Skeletal muscle satellite cell (primary cell): ENCODE measurements at regions not wholly inside any gene's neighbourhood (a gene's known extent, or its start where the extent isn't known, plus 50 kb on each side); places are given as distances from the start of the nearest gene placed in this dataset.
"Not testable (repeated sequence)": the region's sequence is repeated elsewhere in the genome, so short reads cannot be mapped to it uniquely, and the experiment has no call there.

ENCODE experiments used
- H3K27me3 ChIP-seq: 2 replicates; pipeline ENCODE4 v1.7.0; 2013; ENCODE audit warnings: low read length; ENCODE audit not compliant: control insufficient read depth, insufficient read depth
- H3K36me3 ChIP-seq: 2 replicates; pipeline ENCODE4 v1.7.0; 2013; ENCODE audit warnings: mild to moderate bottlenecking, control low read depth, low read length; ENCODE audit not compliant: insufficient read depth
- H3K4me1 ChIP-seq: 2 replicates; pipeline ENCODE4 v1.7.0; 2013; ENCODE audit warnings: low read length; ENCODE audit not compliant: control insufficient read depth, insufficient read depth
- H3K4me2 ChIP-seq: 2 replicates; pipeline ENCODE4 v1.7.0; 2013; ENCODE audit warnings: mild to moderate bottlenecking, low read length
- H3K4me3 ChIP-seq: 2 replicates; pipeline ENCODE4 v1.7.0; 2013; ENCODE audit warnings: low read length
- H3K9ac ChIP-seq: 2 replicates; pipeline ENCODE4 v1.7.0; 2013; ENCODE audit warnings: mild to moderate bottlenecking, low read depth, low read length, moderate library complexity
- H3K9me3 ChIP-seq: replicated peaks from 2 replicates; pipeline ENCODE4 v1.7.0; 2013; ENCODE audit warnings: mild to moderate bottlenecking, control low read depth, low read length

DNA sequence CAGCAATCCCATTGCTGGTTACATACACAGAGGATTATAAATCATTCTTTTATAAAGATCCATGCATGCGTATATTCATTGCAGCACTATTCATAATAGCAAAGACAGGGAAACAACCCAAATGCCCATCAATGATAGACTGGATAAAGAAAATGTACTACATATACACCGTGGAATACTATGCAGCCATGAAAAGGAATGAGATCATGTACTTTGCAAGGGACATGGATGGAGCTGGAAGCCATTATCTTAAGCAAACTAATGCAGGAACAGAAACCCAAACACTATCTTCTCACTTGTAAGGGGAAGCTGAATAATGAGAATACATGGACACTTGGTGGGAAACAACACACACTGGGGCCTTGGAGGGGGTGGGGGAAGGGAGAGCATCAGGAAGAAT, 529.7 kb downstream of the TBC1D32 start:
- H3K9ac ChIP-seq: no peak overlapping the region
- no peaks in the 10 kb centered on the region for H3K9me3 ChIP-seq
- no peak overlapping the region for H3K4me2 ChIP-seq

GRCh38 chr6:120786682-120787081, 547.6 kb downstream of the TBC1D32 start:
- Histone ChIP-seq H3K9me3 (no peaks in the 10 kb centered on the region), H3K36me3 (no peaks in the 10 kb centered on the region), H3K27me3 (no peaks in the 10 kb centered on the region), H3K4me3 (no peak overlapping the region), H3K9ac (no peak overlapping the region), H3K4me1 (no peaks in the 10 kb centered on the region), H3K4me2 (no peak overlapping the region)

More for the DNA sequence above, 529.7 kb downstream of the TBC1D32 start:
- Histone ChIP-seq H3K36me3 (no peaks in the 10 kb centered on the region), H3K4me1 (no peaks in the 10 kb centered on the region), H3K4me3 (no peak overlapping the region), H3K27me3 (no peaks in the 10 kb centered on the region)

DNA sequence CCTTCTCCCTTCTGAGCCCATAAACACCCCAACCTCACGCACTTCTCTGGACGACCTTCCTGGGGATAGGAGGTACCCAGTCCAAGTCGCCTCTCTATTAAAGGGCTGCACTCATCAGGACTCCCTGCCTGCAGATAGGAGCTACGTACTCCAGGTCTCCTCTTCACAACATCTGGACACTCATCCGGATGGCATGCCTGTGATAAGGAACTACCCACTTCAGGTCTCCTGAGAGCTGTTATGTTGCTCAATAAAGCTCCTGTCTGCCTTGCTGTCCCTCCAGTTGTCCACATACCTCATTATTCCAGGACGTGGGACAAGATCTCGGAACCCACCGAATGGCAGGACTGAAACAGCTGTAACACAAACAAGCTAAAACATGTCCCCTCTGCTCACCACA, 548.0 kb downstream of the TBC1D32 start:
- no peaks in the 10 kb centered on the region for H3K36me3 ChIP-seq
- H3K4me3 ChIP-seq: no peak overlapping the region

GRCh38 chr6:120785459-120786086, 548.7 kb downstream of the TBC1D32 start:
- H3K9me3 ChIP-seq: no peaks in the 10 kb centered on the region

More for the DNA sequence above, 548.0 kb downstream of the TBC1D32 start:
- Histone ChIP-seq H3K9ac (no peak overlapping the region), H3K27me3 (no peaks in the 10 kb centered on the region), H3K4me2 (no peak overlapping the region), H3K4me1 (no peaks in the 10 kb centered on the region), H3K9me3 (no peaks in the 10 kb centered on the region)

DNA sequence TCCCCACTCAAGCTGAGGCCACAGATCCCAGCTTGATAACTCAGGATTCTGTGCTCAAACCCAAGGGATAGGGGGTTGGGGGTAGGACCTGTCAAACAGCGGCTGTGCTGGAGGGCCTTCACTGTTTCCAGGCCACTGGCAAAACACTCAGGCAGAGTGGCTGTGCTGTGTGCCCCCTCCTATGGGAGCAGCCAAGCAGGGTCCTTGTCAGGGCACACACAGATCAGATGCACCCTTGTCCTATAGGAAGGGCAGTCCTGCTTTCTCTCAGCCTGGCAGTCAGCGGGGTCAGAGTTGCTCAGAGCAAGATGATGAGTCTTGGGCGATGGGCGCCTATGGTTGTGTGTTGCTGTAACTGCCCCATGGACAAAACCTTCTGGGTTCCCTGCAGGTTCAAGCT, 554.8 kb downstream of the TBC1D32 start:
- Histone ChIP-seq H3K4me2 (no peak overlapping the region), H3K4me3 (no peak overlapping the region), H3K9ac (no peak overlapping the region), H3K36me3 (no peaks in the 10 kb centered on the region), H3K9me3 (no peaks in the 10 kb centered on the region), H3K27me3 (no peaks in the 10 kb centered on the region), H3K4me1 (no peaks in the 10 kb centered on the region)

More at GRCh38 chr6:120785459-120786086, 548.7 kb downstream of the TBC1D32 start:
- H3K4me1 ChIP-seq: no peaks in the 10 kb centered on the region
- H3K4me2 ChIP-seq: no peak overlapping the region
- no peaks in the 10 kb centered on the region for H3K27me3 ChIP-seq
- H3K9ac ChIP-seq: no peak overlapping the region
- H3K36me3 ChIP-seq: no peaks in the 10 kb centered on the region
- no peak overlapping the region for H3K4me3 ChIP-seq

DNA sequence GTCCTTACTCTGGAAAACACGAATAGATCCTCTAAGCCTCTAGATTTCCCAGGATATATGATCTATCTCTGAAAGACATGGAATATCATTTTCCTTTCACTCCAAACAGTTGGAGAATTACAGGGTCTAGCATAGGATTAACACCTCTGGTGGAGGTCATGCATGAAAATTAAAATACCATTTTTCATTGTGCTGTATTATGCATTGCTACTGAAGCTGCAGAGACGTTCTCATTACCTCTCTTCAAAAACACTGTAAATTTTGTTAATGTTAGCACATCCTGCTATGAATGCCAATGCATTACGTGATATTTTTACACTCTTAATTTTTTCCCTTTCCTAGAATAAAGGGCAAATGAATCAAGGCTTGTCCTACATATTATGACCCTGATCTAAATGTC, 558.6 kb downstream of the TBC1D32 start:
- Histone ChIP-seq H3K27me3 (no peaks in the 10 kb centered on the region), H3K9ac (no peak overlapping the region), H3K4me1 (no peaks in the 10 kb centered on the region), H3K9me3 (no peaks in the 10 kb centered on the region), H3K4me2 (no peak overlapping the region), H3K36me3 (no peaks in the 10 kb centered on the region), H3K4me3 (no peak overlapping the region)

- Histone ChIP-seq H3K9ac (no peak overlapping the region), H3K4me1 (no peaks in the 10 kb centered on the region), H3K4me3 (no peak overlapping the region), H3K4me2 (no peak overlapping the region), H3K9me3 (no peaks in the 10 kb centered on the region), H3K36me3 (no peaks in the 10 kb centered on the region), H3K27me3 (no peaks in the 10 kb centered on the region)
These were observed 560.0 kb downstream of the TBC1D32 start for GRCh38 chr6:120774275-120774674.

DNA sequence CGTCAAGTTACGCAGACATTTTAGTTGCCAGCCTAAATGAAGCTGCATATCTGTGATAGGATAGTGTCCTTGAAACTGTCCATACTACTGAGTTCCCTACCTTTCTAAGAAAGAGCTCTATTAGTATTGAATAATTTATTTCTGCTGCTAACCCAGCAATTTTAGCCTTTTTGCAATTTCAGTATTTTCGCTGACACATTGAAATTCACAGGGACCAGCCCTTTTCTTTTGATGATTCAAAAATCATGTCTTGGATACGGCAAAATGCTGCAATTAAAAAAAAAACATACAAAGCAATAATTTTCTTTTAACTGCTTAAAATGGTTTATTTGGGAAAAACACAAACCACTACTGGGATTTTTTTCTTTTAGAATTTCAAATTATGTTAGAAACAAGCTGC, 563.3 kb downstream of the TBC1D32 start:
- no peak overlapping the region for H3K4me2 ChIP-seq
- no peak overlapping the region for H3K9ac ChIP-seq
- H3K4me3 ChIP-seq: no peak overlapping the region
- no peaks in the 10 kb centered on the region for H3K27me3 ChIP-seq
- no peaks in the 10 kb centered on the region for H3K4me1 ChIP-seq
- no peaks in the 10 kb centered on the region for H3K9me3 ChIP-seq
- H3K36me3 ChIP-seq: no peaks in the 10 kb centered on the region

- Histone ChIP-seq H3K4me1 (no peaks in the 10 kb centered on the region), H3K9me3 (no peaks in the 10 kb centered on the region), H3K4me3 (no peak overlapping the region), H3K9ac (no peak overlapping the region), H3K27me3 (no peaks in the 10 kb centered on the region), H3K36me3 (no peaks in the 10 kb centered on the region), H3K4me2 (no peak overlapping the region)
These were observed 570.0 kb downstream of the TBC1D32 start for GRCh38 chr6:120764312-120764711.

DNA sequence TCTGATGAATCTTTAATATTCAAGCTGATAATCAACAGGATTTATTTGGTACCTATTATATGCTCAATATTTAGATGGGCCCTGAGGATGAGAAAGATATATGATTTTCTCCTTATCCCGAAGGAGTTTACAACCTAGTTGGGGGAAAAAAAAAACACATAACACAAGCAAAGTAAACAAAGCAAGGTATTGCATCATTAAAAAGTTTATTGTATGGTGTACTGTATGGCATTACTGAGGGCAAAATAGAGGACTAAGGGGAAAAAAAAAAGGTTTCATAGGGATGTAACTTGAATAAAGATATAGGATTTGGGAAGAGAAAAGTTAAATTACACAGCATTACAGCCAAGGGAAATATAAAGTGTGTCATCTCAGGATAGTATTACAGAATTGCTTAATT, 574.7 kb downstream of the TBC1D32 start:
- no peak overlapping the region for H3K4me2 ChIP-seq
- H3K4me1 ChIP-seq: no peaks in the 10 kb centered on the region
- H3K4me3 ChIP-seq: no peak overlapping the region
- no peaks in the 10 kb centered on the region for H3K36me3 ChIP-seq
- H3K9me3 ChIP-seq: no peaks in the 10 kb centered on the region
- H3K27me3 ChIP-seq: no peaks in the 10 kb centered on the region
- H3K9ac ChIP-seq: no peak overlapping the region

DNA sequence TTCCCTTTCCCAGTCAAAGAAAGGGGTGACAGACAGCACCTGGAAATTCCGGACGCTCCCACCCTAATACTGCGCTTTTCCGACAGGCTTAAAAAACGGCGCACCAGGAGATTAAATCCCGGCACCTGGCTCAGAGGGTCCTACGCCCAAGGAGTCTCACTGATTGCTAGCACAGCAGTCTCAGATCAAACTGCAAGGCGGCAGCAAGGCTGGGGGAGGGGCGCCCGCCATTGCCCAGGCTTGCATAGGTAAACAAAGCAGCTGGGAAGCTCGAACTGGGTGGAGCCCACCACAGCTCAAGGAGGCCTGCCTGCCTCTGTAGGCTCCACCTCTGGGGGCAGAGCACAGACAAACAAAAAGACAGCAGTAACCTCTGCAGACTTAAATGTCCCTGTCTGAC, 585.7 kb downstream of the TBC1D32 start:
- not testable (repeated sequence) for H3K4me2 ChIP-seq, H3K36me3 ChIP-seq, H3K27me3 ChIP-seq, H3K4me3 ChIP-seq, H3K4me1 ChIP-seq, H3K9me3 ChIP-seq, H3K9ac ChIP-seq

DNA sequence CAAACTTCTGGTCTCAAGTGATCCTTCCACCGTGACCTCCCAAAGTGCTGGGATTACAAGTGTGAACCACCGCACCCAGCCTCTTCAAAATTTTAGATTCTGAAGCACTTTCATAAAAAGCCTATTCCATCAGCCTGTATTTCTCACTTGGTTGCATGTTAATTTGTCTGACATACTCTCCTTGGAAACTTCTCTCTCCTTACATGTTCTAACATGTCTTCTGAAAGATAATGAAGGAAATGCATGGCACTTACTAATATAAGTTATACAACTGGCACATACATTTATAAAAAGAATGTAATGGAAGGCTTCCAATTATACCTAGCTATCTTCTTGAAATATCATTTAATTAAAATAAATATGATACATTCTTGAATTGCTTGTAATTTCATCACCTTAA, 597.5 kb downstream of the TBC1D32 start:
- no peaks in the 10 kb centered on the region for H3K9me3 ChIP-seq
- H3K4me3 ChIP-seq: no peak overlapping the region
- no peak overlapping the region for H3K4me2 ChIP-seq
- H3K4me1 ChIP-seq: no peaks in the 10 kb centered on the region
- H3K36me3 ChIP-seq: no peaks in the 10 kb centered on the region
- no peaks in the 10 kb centered on the region for H3K27me3 ChIP-seq
- no peak overlapping the region for H3K9ac ChIP-seq
